ENCODE measurements at regions not wholly inside any gene's neighbourhood (a gene's known extent, or its start where the extent isn't known, plus 50 kb on each side); places are given as distances from the start of the nearest gene placed in this dataset.

DNA sequence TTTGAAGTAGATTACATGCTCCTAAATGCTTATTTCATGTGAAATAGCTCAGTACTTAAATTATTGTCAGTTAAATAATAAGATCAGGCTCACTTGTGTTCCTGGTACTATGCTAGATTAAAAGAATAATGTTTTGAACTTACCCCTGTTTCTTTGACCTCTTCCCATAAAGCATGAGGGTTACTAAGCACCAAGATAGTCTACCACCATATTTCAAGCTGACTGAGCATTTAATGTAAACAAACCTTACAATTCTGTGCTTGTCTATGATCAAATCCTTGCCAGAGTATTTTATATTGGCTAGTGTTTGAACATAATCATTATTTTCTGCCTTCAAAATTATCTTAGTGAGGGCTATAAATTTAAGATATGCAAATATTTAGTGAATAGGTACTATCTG is 98.1 kb downstream of the LHX9 start:
- TF ChIP-seq POLR2A (IDR thresholded peaks at IDR 0.05; ENCODE audit: extremely low read depth, insufficient read length) (no peak), MYC (IDR thresholded peaks at IDR 0.05; ENCODE audit: low read depth, low read length) (no peak)
- TF ChIP-seq, protein P1, sequence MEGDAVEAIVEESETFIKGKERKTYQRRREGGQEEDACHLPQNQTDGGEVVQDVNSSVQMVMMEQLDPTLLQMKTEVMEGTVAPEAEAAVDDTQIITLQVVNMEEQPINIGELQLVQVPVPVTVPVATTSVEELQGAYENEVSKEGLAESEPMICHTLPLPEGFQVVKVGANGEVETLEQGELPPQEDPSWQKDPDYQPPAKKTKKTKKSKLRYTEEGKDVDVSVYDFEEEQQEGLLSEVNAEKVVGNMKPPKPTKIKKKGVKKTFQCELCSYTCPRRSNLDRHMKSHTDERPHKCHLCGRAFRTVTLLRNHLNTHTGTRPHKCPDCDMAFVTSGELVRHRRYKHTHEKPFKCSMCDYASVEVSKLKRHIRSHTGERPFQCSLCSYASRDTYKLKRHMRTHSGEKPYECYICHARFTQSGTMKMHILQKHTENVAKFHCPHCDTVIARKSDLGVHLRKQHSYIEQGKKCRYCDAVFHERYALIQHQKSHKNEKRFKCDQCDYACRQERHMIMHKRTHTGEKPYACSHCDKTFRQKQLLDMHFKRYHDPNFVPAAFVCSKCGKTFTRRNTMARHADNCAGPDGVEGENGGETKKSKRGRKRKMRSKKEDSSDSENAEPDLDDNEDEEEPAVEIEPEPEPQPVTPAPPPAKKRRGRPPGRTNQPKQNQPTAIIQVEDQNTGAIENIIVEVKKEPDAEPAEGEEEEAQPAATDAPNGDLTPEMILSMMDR (IDR thresholded peaks at IDR 0.05; ENCODE audit: low read depth, low read length), result no peak
- TF ChIP-seq, protein P2, sequence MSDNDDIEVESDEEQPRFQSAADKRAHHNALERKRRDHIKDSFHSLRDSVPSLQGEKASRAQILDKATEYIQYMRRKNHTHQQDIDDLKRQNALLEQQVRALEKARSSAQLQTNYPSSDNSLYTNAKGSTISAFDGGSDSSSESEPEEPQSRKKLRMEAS (IDR thresholded peaks at IDR 0.05; ENCODE audit: low read depth, low read length), result no peak
